Right lobe of liver (tissue), 6 donors: ENCODE measurements at regions not wholly inside any gene's neighbourhood (a gene's known extent, or its start where the extent isn't known, plus 50 kb on each side); places are given as distances from the start of the nearest gene placed in this dataset.

ENCODE experiments used
- ATAC-seq, 4 donors: fragments of 200-7000 bp; cut with Tn5 transposase; one replicate each; pipeline ENCODE4 v1.9.1; 2020; ENCODE audit warnings: mild to moderate bottlenecking in 4 of 4, moderate library complexity in 4 of 4
- DNase-seq, 3 donors: peaks; one replicate each; pipeline ENCODE4 v3.0.0-alpha.2; 2020
- H3K27ac ChIP-seq, 3 donors: fragments of 200-600 bp; one replicate each; pipeline ENCODE4 v1.8.0; 2022
- H3K27me3 ChIP-seq, 2 donors: fragments of 200-600 bp; one replicate each; pipeline ENCODE4 v1.8.0; 2022
- H3K36me3 ChIP-seq, 4 donors: fragments of 200-600 bp; sonication (generic) in 1 of 4; one replicate each; pipeline versions ENCODE4 v1.5.1 to v1.8.0; 2017 to 2022; ENCODE audit warnings: control low read depth in 1 of 4
- H3K4me1 ChIP-seq, 4 donors: fragments of 200-600 bp; sonication (generic) in 1 of 4; one replicate each; pipeline versions ENCODE4 v1.5.1 to v1.8.0; 2017 to 2022; ENCODE audit warnings: control low read depth in 1 of 4
- H3K4me3 ChIP-seq, 3 donors: fragments of 200-600 bp; one replicate each; pipeline ENCODE4 v1.8.0; 2022
- H3K9me3 ChIP-seq, 4 donors: fragments of 200-600 bp; sonication (generic) in 1 of 4; one replicate each; pipeline versions ENCODE4 v1.5.1 to v1.8.0; 2017 to 2022; ENCODE audit warnings: control low read depth in 1 of 4
- POLR2A ChIP-seq: fragments of 450-650 bp; IDR thresholded peaks from one replicate; pipeline ENCODE4 v1.6.1; 2017; ENCODE audit warnings: antibody characterized with exemption, mild to moderate bottlenecking
- WGBS: methylation state at CpG from one replicate; pipeline ENCODE4 v1.1.6; 2018; ENCODE audit warnings: low coverage, low lambda C conversion rate; ENCODE audit not compliant: insufficient coverage; ENCODE audit errors: missing lambda C conversion rate; 5-methylcytosine and 5-hydroxymethylcytosine counted together
- intact Hi-C, 2 donors: fragments of 100-400 bp; cut with DNase I; formaldehyde crosslinking; loops; one replicate each; pipeline versions ENCODE4 v1.11.2 to v1.14.1; 2022
- TF ChIP-seq, protein P1 (sequence below), 4 donors: fragments of 200-600 bp in 3 of 4; fragments of 450-650 bp in 1 of 4; IDR thresholded peaks; one replicate each; pipeline versions ENCODE4 v1.5.1 to v1.8.0; 2016 to 2022; ENCODE audit warnings: antibody characterized with exemption in 4 of 4, mild to moderate bottlenecking in 2 of 4
- donor health status: DM: no; HTN: yes; CAD: no.
- donor health status: DM: no; HTN: no; CAD: no.
- donor health status: DM: no; HTN: no; CAD: no.
- donor health status: DM: no; HTN: yes; CAD: no.
- donor health status: DM: no; HTN: yes; CAD: no.

DNA sequence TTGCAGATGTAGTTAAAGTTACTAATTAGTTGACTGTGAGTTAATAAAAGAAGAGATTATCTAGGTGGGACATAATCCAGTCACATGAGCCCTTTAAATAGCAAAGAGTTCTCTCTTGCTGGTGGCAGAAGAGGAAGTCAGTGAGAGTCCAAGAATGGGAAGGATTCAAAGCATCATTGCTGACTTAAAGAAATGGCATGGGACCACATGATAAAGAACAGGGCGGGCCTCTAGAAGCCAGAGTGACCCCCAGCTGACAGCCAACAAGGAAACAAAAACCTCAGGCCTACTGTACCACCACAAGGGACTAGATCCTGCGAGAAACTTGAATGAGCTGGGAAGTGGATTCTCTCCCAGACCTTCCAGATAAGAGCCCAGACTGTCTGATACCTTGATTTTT is 447.2 kb upstream of the CCDC54 start:
- no peak for DNase-seq
- no peaks in the 10 kb centered on the region for H3K27me3 ChIP-seq
- WGBS: 38% methylated on average over 1 of the region's 2 CpGs
- H3K9me3 ChIP-seq: no peaks in the 10 kb centered on the region
- H3K27ac ChIP-seq: no peak overlapping the region
- no peak overlapping the region for H3K4me3 ChIP-seq
- intact Hi-C loops: no loop called here
- H3K36me3 ChIP-seq: no peaks in the 10 kb centered on the region
- TF ChIP-seq POLR2A: no peak
- TF ChIP-seq, protein P1, sequence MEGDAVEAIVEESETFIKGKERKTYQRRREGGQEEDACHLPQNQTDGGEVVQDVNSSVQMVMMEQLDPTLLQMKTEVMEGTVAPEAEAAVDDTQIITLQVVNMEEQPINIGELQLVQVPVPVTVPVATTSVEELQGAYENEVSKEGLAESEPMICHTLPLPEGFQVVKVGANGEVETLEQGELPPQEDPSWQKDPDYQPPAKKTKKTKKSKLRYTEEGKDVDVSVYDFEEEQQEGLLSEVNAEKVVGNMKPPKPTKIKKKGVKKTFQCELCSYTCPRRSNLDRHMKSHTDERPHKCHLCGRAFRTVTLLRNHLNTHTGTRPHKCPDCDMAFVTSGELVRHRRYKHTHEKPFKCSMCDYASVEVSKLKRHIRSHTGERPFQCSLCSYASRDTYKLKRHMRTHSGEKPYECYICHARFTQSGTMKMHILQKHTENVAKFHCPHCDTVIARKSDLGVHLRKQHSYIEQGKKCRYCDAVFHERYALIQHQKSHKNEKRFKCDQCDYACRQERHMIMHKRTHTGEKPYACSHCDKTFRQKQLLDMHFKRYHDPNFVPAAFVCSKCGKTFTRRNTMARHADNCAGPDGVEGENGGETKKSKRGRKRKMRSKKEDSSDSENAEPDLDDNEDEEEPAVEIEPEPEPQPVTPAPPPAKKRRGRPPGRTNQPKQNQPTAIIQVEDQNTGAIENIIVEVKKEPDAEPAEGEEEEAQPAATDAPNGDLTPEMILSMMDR (IDR thresholded peaks at IDR 0.05): no peak
- H3K4me1 ChIP-seq: no peaks in the 10 kb centered on the region
- ATAC-seq: no peak

GRCh38 chr3:106931904-106932303 is 445.3 kb upstream of the CCDC54 start:
- no peak overlapping the region for H3K27ac ChIP-seq
- H3K9me3 ChIP-seq: no peaks in the 10 kb centered on the region
- ATAC-seq: no peak
- no peaks in the 10 kb centered on the region for H3K36me3 ChIP-seq
- intact Hi-C loops: no loop called here
- H3K4me3 ChIP-seq: no peak overlapping the region
- 69% methylated on average over 1 of the region's 1 CpG for WGBS
- H3K4me1 ChIP-seq: no peaks in the 10 kb centered on the region
- DNase-seq: no peak
- TF ChIP-seq, protein P1 (IDR thresholded peaks at IDR 0.05): no peak
- no peak for TF ChIP-seq POLR2A
- no peaks in the 10 kb centered on the region for H3K27me3 ChIP-seq

GRCh38 chr3:106936337-106936736 is 440.9 kb upstream of the CCDC54 start:
- ATAC-seq (no peak), DNase-seq (no peak)
- H3K4me1 ChIP-seq: no peaks in the 10 kb centered on the region
- no peak overlapping the region for H3K27ac ChIP-seq
- WGBS: 27% methylated on average over 3 of the region's 4 CpGs
- no peaks in the 10 kb centered on the region for H3K27me3 ChIP-seq
- no peaks in the 10 kb centered on the region for H3K9me3 ChIP-seq
- H3K36me3 ChIP-seq: no peaks in the 10 kb centered on the region
- TF ChIP-seq POLR2A: no peak
- TF ChIP-seq, protein P1 (IDR thresholded peaks at IDR 0.05): no peak
- intact Hi-C loops: no loop called here
- no peak overlapping the region for H3K4me3 ChIP-seq

DNA sequence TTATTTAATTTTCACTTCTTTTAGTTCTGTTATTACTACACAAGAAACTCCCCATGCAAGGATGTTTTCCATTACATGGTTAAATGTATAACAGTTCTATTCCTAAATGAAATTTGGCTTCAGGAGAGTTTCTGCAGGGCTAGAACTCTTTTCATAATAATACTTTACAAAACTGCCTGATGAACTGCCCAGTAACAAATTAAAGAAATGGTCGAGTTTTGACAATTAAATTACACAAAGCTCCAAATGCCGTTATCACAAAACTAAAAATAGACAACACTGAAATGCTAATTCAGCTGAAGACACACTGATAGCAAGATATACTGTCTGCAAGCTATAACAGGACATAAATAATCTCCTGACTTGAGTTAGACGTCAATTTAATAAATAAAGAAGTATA is 435.2 kb upstream of the CCDC54 start:
- 43% methylated on average over 3 of the region's 3 CpGs for WGBS
- DNase-seq: no peak
- Histone ChIP-seq H3K27ac (no peak overlapping the region), H3K4me3 (no peak overlapping the region), H3K36me3 (no peaks in the 10 kb centered on the region), H3K9me3 (no peaks in the 10 kb centered on the region), H3K27me3 (no peaks in the 10 kb centered on the region), H3K4me1 (no peaks in the 10 kb centered on the region)
- intact Hi-C loops: no loop called here
- TF ChIP-seq, protein P1 (IDR thresholded peaks at IDR 0.05): no peak
- TF ChIP-seq POLR2A: no peak
- no peak for ATAC-seq

GRCh38 chr3:106943071-106943470 is 434.2 kb upstream of the CCDC54 start:
- ATAC-seq (no peak), DNase-seq (no peak)
- H3K4me3 ChIP-seq: no peak overlapping the region
- no peaks in the 10 kb centered on the region for H3K36me3 ChIP-seq
- H3K4me1 ChIP-seq: no peaks in the 10 kb centered on the region
- H3K9me3 ChIP-seq: no peaks in the 10 kb centered on the region
- TF ChIP-seq POLR2A: no peak
- TF ChIP-seq, protein P1 (IDR thresholded peaks at IDR 0.05): no peak
- H3K27me3 ChIP-seq: no peaks in the 10 kb centered on the region
- intact Hi-C loops: no loop called here
- no peak overlapping the region for H3K27ac ChIP-seq
